SK-N-SH treated with all-trans-retinoic acid at 6 μM for 48 hours (cell line): ENCODE measurements at regions not wholly inside any gene's neighbourhood (a gene's known extent, or its start where the extent isn't known, plus 50 kb on each side); places are given as distances from the start of the nearest gene placed in this dataset.

Experiments
- ATAC-seq: fragments of 200-7000 bp; cut with Tn5 transposase; 3 replicates; pipeline ENCODE4 v1.9.1; 2020; ENCODE audit warnings: mild to moderate bottlenecking, moderate library complexity
- ARNTL ChIP-seq: fragments of 450-650 bp; formaldehyde crosslinking; IDR thresholded peaks from 2 replicates; pipeline ENCODE4 v1.5.0; 2020; ENCODE audit warnings: low read depth, mild to moderate bottlenecking, moderate library complexity, borderline replicate concordance
- BACH2 ChIP-seq: fragments of 250-450 bp; sonication (Bioruptor Pico); IDR thresholded peaks from 2 replicates; pipeline ENCODE4 v1.9.0; 2021; ENCODE audit warnings: mild to moderate bottlenecking, borderline replicate concordance
- CREB5 ChIP-seq: fragments of 250-450 bp; sonication (Bioruptor Pico); IDR thresholded peaks from 2 replicates; pipeline ENCODE4 v1.5.1; 2020; ENCODE audit warnings: low read depth, mild to moderate bottlenecking, moderate library complexity
- CSDC2 ChIP-seq: fragments of 250-450 bp; sonication (Bioruptor Pico); IDR thresholded peaks from 2 replicates; pipeline ENCODE4 v1.5.0; 2020; ENCODE audit warnings: mild to moderate bottlenecking, moderate library complexity
- CSRNP3 ChIP-seq: fragments of 250-450 bp; sonication (Bioruptor Pico); IDR thresholded peaks from 2 replicates; pipeline ENCODE4 v1.5.1; 2021; ENCODE audit warnings: mild to moderate bottlenecking, moderate library complexity
- ESRRG ChIP-seq: fragments of 250-450 bp; sonication (Bioruptor Pico); IDR thresholded peaks from 2 replicates; pipeline ENCODE4 v1.6.1; 2021; ENCODE audit warnings: mild to moderate bottlenecking
- GLIS3 ChIP-seq: fragments of 250-450 bp; sonication (Bioruptor Pico); IDR thresholded peaks from 2 replicates; pipeline ENCODE4 v1.5.0; 2020; ENCODE audit warnings: mild to moderate bottlenecking, moderate library complexity
- ISL1 ChIP-seq: fragments of 250-450 bp; sonication (Bioruptor Pico); IDR thresholded peaks from 2 replicates; pipeline ENCODE4 v2.1.2; 2022; ENCODE audit warnings: mild to moderate bottlenecking, moderate library complexity
- OSR1 ChIP-seq: fragments of 250-450 bp; sonication (Bioruptor Pico); IDR thresholded peaks from 2 replicates; pipeline ENCODE4 v1.8.0; 2022; ENCODE audit warnings: moderate library complexity, mild to moderate bottlenecking, inconsistent platforms
- PATZ1 ChIP-seq: fragments of 250-450 bp; sonication (Bioruptor Pico); IDR thresholded peaks from 2 replicates; pipeline ENCODE4 v1.8.0; 2020; ENCODE audit warnings: mild to moderate bottlenecking, moderate library complexity, borderline replicate concordance
- POU6F1 ChIP-seq: fragments of 250-450 bp; sonication (Bioruptor Pico); IDR thresholded peaks from 2 replicates; pipeline ENCODE4 v1.8.0; 2021; ENCODE audit warnings: low read depth, mild to moderate bottlenecking, moderate library complexity, borderline replicate concordance
- PPARA ChIP-seq: fragments of 250-450 bp; sonication (Bioruptor Pico); IDR thresholded peaks from 2 replicates; pipeline ENCODE4 v1.5.0; 2020; ENCODE audit warnings: mild to moderate bottlenecking, borderline replicate concordance
- RARB ChIP-seq: fragments of 250-450 bp; sonication (Bioruptor Pico); IDR thresholded peaks from 2 replicates; pipeline ENCODE4 v1.8.0; 2021; ENCODE audit warnings: mild to moderate bottlenecking, moderate library complexity
- SNAI2 ChIP-seq: fragments of 250-450 bp; sonication (Bioruptor Pico); IDR thresholded peaks from 2 replicates; pipeline ENCODE4 v1.5.0; 2020; ENCODE audit warnings: mild to moderate bottlenecking, moderate library complexity
- TCF4 ChIP-seq: fragments of 250-450 bp; sonication (Bioruptor Pico); IDR thresholded peaks from 2 replicates; pipeline ENCODE4 v1.8.0; 2021; ENCODE audit warnings: mild to moderate bottlenecking, moderate library complexity, borderline replicate concordance
- TOX ChIP-seq: fragments of 250-450 bp; sonication (Bioruptor Pico); IDR thresholded peaks from 2 replicates; pipeline ENCODE4 v1.8.0; 2021; ENCODE audit warnings: mild to moderate bottlenecking, moderate library complexity, borderline replicate concordance
- ZC3H10 ChIP-seq: fragments of 250-450 bp; sonication (Bioruptor Pico); IDR thresholded peaks from 2 replicates; pipeline ENCODE4 v1.5.1; 2021; ENCODE audit warnings: mild to moderate bottlenecking, moderate library complexity
- ZFP3 ChIP-seq: fragments of 250-450 bp; sonication (Bioruptor Pico); IDR thresholded peaks from 2 replicates; pipeline ENCODE4 v1.5.0; 2020; ENCODE audit warnings: mild to moderate bottlenecking, moderate library complexity
- ZFP30 ChIP-seq: fragments of 450-650 bp; formaldehyde crosslinking; IDR thresholded peaks from 2 replicates; pipeline ENCODE4 v1.5.0; 2022; ENCODE audit warnings: mild to moderate bottlenecking, moderate library complexity
- ZNF565 ChIP-seq: fragments of 450-650 bp; formaldehyde crosslinking; conservative IDR thresholded peaks from 2 replicates; pipeline ENCODE4 v1.5.0; 2020; ENCODE audit warnings: low read depth, mild to moderate bottlenecking, moderate library complexity
- ZNF70 ChIP-seq: fragments of 450-650 bp; formaldehyde crosslinking; IDR thresholded peaks from 2 replicates; pipeline ENCODE4 v1.5.0; 2020; ENCODE audit warnings: mild to moderate bottlenecking, moderate library complexity
- ZNF8 ChIP-seq: fragments of 450-650 bp; formaldehyde crosslinking; IDR thresholded peaks from 2 replicates; pipeline ENCODE4 v1.5.0; 2020; ENCODE audit warnings: mild to moderate bottlenecking, moderate library complexity

GRCh38 chr5:125277494-125278154 lies 531.2 kb upstream of the ZNF608 start:
- ATAC-seq: peak; percentile 82
- TF ChIP-seq ZFP3 (CRISPR knock-in tag) (0 out of 2 replicates have a peak, but pooled peaks have one; percentile 39), ESRRG (CRISPR knock-in tag) (no peak), ZC3H10 (CRISPR knock-in tag) (peak; percentile 76; the same call in 1 of the 2 replicates)

GRCh38 chr5:125278711-125279110 lies 532.3 kb upstream of the ZNF608 start:
- no peak for ATAC-seq
- TF ChIP-seq TCF4 (CRISPR knock-in tag): no peak
- TF ChIP-seq SNAI2: no peak
- no peak for TF ChIP-seq TOX (CRISPR knock-in tag)
- TF ChIP-seq ZFP3 (CRISPR knock-in tag): no peak
- TF ChIP-seq, all 23 proteins: peak for 0

GRCh38 chr5:125281667-125282066 lies 535.2 kb upstream of the ZNF608 start:
- TF ChIP-seq SNAI2 (no peak), BACH2 (CRISPR knock-in tag) (no peak), ZC3H10 (CRISPR knock-in tag) (peak; percentile 61; the same call in 1 of the 2 replicates), ISL1 (CRISPR knock-in tag) (peak; percentile 78), TOX (CRISPR knock-in tag) (peak; percentile 78)
- peak; percentile 24; the same call in 1 of the 3 replicates for ATAC-seq

- TF ChIP-seq ESRRG (CRISPR knock-in tag): no peak
- TF ChIP-seq TOX (CRISPR knock-in tag): peak; percentile 66; the same call in 1 of the 2 replicates
- ATAC-seq: peak; percentile 31; the same call in 1 of the 3 replicates
These were observed 536.9 kb upstream of the ZNF608 start for GRCh38 chr5:125283372-125283771.

GRCh38 chr5:125286271-125286670 lies 539.8 kb upstream of the ZNF608 start:
- TF ChIP-seq PPARA (CRISPR knock-in tag): no peak
- TF ChIP-seq ZFP3 (CRISPR knock-in tag): no peak
- TF ChIP-seq OSR1 (CRISPR knock-in tag): no peak
- no peak for TF ChIP-seq ESRRG (CRISPR knock-in tag)
- TF ChIP-seq TCF4 (CRISPR knock-in tag): no peak
- TF ChIP-seq, all 23 proteins: peak for 0
- no peak for ATAC-seq

- TF ChIP-seq TCF4 (CRISPR knock-in tag) (no peak), ZNF8 (CRISPR knock-in tag) (no peak), ZNF70 (CRISPR knock-in tag) (no peak), SNAI2 (no peak), GLIS3 (CRISPR knock-in tag) (no peak), ARNTL (CRISPR knock-in tag) (no peak), CSDC2 (CRISPR knock-in tag) (no peak), POU6F1 (no peak), BACH2 (CRISPR knock-in tag) (no peak), ZNF565 (no peak), PATZ1 (CRISPR knock-in tag) (no peak), OSR1 (CRISPR knock-in tag) (no peak), CREB5 (CRISPR knock-in tag) (no peak), ZFP30 (no peak), TOX (CRISPR knock-in tag) (no peak), CSRNP3 (CRISPR knock-in tag) (no peak), RARB (CRISPR knock-in tag) (no peak), ZC3H10 (CRISPR knock-in tag) (no peak)
- no peak for ATAC-seq
These were observed 543.2 kb upstream of the ZNF608 start for GRCh38 chr5:125289606-125290005.
